NB4 (cell line): ENCODE measurements at regions not wholly inside any gene's neighbourhood (a gene's known extent, or its start where the extent isn't known, plus 50 kb on each side); places are given as distances from the start of the nearest gene placed in this dataset.

Experiments used
- CTCF ChIP-seq: IDR thresholded peaks from one replicate; pipeline ENCODE4 v1.5.1; 2012; ENCODE audit warnings: low read depth, low read length
- POLR2A ChIP-seq: IDR thresholded peaks from 2 replicates; pipeline ENCODE4 v1.6.1; 2011; ENCODE audit warnings: mild to moderate bottlenecking; ENCODE audit not compliant: insufficient read length; ENCODE audit errors: extremely low read depth

- TF ChIP-seq CTCF (no peak), POLR2A (no peak)
Observed at GRCh38 chr5:155290937-155291336, 277.4 kb downstream of the KIF4B start.
